NCI-H2029 (cell line): ENCODE measurements at regions not wholly inside any gene's neighbourhood (a gene's known extent, or its start where the extent isn't known, plus 50 kb on each side); places are given as distances from the start of the nearest gene placed in this dataset.
"Not testable (repeated sequence)": the region's sequence is repeated elsewhere in the genome, so short reads cannot be mapped to it uniquely, and the experiment has no call there.

Experiments
- DNase-seq: peaks from one replicate; lab custom pipeline; 2025; lab: John Stamatoyannopoulos, UW

DNA sequence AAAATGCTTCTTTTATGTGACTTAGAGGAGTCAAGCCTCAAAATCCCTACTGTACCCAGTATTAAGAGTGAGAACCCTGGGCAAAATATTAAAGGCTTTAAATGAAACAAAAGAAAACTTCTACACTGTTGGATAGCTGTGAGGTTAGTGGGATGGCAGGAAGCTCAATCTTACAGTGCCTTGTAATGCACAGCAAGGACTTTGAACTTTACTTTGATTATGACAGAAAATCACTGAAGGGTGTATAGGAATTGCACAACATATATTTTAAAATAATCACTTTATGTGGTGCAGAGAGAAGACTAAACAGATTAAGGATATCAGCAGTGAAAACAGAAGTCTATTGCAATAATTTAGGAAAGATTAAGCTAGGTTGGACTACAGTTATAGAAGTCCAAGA lies 1333.4 kb downstream of the ADGRL3 start:
- DNase-seq = no peak

DNA sequence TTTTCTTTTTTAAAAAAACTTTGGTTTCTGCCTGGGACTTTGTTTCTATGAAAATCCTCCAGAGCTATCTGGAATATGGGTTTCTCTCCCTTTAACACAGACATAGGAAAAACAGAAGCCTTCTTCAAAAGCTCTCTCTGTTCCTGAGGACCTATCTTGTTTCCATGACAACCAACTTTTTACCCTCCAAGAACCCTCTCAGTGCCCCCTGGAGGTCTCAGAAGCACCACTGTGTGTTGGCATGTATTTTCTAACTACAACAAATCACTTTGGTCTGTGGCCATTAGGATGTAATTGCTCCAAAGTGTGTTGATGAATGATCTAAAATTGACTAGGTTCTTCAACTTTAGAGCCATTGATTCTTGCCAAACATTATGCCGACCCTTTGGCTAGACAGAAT lies 1331.6 kb downstream of the ADGRL3 start:
- DNase-seq = no peak

DNA sequence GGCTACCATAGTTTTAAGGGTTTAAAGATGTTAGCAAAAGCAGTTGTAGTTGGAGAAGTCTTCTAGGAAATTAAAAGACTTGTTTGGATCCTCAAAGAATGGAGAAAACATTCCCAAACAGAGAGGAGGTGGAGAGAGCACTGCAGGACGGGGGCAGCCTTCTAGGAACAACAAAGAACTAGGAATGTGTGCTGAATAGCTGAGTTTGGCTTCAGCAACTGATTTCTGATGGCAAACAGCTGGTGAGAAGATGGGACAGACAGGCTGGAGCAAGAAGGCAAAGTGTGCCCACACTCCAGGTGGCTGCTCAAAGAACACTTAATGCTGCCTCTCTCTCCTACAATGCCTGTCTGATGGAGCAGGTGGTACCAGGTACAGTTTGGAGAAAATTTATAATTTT lies 1331.1 kb downstream of the ADGRL3 start:
- no peak for DNase-seq

DNA sequence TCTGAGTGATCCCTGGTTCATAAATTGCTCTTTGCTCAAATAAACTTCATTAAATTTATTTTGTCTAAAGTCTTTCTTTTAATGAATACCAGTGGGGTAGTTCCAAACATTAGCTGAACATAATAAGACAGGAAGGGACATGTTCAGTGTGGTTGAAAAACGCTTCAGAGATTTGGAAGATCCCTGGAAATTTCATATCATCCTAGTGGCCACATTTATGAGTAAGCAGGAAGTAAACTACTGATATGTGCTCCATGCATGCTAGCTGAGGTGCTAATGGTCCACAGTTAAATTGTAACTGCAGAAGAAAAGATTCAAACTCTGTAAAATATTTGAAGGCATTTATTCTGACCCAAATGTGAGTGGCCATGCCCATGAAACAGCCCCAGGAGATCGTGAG lies 1328.7 kb downstream of the ADGRL3 start:
- no peak for DNase-seq

DNA sequence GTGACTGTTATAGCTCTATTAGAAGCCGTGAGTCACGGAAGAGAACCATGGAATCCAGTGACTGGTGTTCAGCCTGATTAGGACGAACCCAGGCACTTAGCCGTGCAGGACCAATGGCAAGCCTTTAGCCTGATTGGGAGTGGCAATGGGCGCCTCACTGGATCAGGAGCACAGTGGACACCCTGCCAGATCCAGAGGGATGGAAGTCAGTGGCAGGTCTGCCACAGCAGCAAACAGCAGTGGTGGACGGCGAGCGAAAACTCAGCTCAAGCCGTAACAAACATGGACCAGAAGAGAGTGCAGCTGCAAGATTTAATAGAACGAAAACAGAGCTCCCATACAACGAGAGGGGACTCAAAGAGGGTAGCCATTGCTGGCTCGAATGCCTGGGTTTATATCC lies 1326.5 kb downstream of the ADGRL3 start:
- DNase-seq = no peak

DNA sequence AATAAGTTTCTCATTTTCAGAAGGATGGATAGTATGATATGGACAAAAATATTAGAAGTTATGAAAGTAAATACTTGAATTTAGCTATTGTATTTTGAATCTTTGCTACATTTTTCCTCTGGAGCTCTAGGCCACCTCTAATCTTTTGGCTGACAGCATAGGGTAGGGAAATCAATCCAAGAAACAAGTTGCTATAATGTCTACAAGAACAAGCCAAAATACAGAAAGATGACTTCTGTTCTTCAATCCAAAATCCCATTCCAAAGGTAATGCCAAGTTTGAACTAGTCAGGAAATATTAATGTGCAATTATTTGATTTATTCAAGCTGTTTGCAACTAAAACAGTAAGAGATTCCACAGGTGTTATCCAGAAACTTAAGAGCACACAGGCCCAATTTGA lies 1323.1 kb downstream of the ADGRL3 start:
- DNase-seq = no peak

DNA sequence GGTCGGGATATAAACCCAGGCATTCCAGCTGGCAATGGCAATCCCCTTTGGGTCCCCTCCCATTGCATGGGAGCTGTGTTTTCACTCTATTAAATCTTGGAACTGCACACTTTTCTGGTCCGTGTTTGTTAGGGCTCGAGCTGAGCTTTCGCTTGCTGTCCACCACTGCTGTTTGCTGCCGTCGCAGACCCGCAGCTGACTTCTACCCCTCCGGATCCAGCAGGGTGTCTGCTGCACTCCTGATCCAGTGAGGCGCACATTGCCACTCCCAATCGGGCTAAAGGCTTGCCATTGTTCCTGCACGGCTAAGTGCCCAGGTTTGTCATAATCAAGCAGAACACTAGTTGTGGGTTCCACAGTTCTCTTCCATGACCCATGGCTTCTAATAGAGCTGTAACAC lies 1322.1 kb downstream of the ADGRL3 start:
- no peak for DNase-seq

DNA sequence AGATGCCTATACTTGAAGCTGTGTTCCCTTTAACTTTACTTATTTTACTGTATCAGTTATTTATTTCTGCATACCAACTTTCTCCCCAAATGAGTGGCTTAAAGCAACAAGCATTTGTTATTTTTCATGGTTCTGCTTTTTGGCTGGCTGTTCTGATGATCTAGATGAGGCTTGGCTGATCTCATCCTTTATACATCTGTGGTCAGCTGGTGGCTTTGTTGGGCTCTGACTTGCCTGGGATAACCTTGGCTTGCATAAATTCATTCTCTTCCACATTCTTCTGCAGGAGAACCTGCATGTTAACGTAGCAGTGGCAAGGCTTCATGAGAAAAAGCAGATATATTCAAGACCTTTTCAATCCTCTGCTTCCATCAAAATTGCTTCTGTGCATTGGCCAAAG lies 1317.6 kb downstream of the ADGRL3 start:
- DNase-seq = no peak

DNA sequence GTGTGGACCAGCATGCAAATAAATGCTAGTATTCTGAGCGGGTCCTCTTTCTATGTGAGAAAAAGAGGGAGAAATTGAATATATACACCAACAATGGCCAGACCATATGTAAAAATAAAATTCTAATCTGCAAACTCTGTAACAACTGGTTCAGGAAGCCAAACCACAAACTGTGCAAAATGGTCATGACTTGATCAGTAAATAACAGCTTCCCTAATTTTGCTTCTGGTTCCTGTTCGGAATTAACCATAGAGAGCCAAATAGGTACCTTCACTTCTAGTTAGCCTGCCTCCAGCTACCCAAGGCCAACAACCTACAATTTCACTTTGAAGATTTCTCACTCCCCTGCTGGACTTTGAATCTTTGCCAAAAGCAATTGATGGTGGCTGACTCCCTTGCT lies 1313.2 kb downstream of the ADGRL3 start:
- DNase-seq = no peak

DNA sequence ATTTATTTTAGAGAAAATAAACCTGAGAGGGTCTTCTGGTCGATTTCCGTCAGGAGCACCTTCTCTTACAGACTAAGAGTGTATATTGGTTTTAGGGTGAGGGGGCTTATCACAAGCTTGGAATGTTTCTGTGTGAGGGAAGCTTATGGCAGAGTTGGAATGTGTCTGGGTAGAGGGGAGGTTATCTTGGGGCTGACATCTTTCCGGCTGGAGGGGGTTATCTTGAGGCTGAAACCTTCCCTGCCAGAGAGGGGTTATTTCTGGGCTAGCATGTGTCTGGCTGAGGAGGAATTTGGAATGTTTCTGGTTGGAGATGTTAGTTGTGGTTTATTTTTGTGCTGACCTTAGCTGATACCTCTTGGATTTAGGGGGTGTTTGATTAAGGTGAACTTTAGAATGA lies 1312.1 kb downstream of the ADGRL3 start:
- no peak for DNase-seq

DNA sequence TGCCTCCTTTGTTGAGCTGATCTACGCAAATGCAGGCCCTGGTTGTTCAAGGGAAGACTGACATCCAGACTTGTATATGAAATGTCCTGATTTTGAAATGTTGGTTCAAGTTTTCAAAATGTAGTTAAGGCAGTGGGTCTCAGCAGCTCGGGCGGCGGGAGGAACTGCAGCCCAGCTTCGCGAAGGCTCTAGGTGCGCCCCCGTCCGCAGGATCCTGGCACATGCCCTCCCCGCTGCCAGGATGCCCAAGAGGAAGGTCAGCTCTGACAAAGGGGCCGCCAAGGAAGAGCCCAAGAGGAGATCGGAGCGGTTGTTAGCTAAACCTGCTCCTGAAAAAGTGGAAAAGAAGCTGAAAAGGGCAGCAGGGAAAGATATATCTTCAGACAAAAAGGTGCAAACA lies 1310.1 kb downstream of the ADGRL3 start:
- DNase-seq = no peak

DNA sequence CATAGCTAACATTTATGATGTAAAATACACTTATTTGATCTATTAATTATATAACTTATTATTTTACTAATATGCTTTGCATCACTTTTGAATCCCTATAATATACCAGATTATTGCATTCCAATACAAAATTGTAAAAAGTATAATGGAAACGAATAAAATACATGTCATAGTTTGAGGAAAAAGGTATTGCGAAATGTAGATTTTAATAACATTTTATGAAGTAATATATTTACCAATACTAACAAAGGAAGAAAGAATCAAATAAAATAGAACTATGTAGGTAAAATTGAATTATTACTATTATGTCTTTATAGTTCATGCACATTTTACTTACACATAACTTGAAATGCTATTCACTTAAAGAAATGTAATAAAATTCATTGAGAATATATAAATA lies 1300.2 kb downstream of the ADGRL3 start:
- no peak for DNase-seq

DNA sequence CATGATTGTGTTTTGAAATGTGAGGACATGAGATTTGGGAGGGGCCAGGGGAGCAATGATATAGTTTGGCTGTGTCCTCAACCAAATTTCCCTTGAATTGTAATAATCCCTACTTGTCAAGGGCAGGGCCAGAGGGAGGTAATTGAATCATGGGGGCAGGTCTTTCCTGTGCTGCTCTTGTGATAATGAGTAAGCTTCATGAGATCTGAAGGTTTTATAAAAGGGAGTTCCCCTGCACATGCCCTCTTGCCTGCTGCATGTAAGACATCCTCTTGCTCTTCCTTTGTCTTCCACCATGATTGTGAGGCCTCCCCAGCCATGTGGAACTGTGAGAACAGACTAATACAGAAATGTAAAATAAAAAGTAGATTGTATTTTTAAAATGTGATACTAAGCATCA lies 1294.9 kb downstream of the ADGRL3 start:
- DNase-seq = no peak

DNA sequence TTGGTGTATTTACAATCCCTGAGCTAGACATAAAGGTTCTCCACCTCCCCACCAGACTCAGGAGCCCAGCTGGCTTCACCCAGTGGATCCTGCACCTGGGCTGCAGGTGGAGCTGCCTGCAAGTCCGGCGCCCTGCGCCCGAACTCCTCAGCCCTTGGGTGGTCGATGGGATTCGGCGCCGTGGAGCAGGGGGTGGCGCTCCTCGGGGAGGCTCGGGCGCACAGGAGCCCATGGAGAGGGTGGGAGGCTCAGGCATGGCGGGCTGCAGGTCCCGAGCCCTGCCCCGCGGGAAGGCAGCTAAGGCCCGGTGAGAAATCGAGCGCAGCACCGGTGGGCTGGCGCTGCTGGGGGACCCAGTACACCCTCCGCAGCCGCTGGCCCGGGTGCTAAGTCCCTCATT lies 1291.6 kb downstream of the ADGRL3 start:
- not testable (repeated sequence) for DNase-seq

DNA sequence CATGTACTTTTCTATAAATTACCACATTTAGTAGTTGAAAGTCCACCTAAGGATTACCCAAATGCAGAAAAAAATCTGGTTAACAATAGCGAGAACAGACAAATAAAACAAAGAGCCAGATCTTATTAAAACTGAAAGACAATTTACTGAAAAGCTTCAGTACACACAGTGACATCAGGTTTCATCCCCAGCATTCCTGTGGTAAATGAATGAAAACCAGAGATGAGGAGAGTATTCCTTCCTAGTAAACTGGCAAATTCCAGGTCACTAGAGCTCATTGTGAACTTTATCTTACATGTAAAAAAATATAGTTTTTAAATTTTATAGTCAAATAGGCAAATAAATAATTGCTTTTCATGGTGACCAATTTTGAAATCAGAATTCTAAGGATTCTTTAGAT lies 1290.5 kb downstream of the ADGRL3 start:
- no peak for DNase-seq

DNA sequence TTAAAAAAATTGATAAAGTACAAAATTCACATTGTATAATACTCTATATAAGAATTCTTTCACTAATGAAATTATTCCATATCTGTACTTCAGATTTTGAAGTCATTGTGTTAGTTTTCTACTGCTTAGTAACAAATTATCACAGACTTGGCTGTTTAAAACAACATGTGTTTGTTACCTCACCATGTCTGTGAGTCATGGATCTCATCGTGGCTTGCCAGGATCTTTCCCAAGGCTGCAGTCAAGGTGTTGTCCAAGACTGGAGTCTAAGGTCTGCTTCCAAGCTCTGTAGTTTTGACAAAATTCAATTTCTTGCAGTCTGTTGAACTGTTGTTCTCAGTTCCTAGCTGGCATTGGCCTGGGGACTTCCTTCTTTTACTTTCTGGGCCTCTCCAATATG lies 1286.9 kb downstream of the ADGRL3 start:
- DNase-seq = no peak

DNA sequence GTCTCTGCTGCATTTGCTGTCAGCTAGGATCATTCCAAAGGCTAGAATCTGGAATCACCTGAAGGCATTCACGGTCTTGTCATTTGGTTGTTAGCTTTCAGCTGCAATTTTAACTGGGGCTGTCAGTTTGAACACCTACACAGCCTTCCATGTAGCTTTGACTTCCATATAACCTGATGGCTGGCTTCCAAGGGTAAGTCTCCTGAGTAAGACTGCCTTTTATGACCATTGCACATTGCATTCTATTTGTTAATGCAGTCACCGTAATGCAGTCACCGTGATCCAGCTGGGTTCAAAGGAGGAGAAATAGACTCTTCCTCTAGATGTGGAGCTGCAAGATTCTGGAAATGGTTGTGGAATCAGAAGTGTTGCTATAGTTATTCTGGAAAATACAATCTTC lies 1284.2 kb downstream of the ADGRL3 start:
- no peak for DNase-seq

DNA sequence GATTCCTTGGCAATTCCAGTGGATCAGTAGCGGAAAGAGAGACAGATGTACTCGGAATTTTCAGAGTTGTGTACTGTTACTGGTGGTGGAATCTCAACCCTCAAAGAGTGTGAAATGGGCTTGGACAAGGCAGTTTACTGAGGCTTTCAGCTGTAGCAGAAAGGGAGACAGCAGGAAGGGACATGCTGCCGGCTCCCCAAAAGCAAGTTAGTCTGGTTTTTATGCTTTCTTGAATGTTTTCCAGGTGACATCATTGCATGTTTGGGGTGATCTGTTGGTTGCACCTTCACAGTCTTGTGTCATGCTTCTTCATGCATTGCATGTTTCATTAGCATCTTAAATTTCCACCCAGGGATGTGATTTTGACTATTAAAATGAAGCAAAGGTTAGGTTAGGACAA lies 1282.2 kb downstream of the ADGRL3 start:
- DNase-seq = no peak

DNA sequence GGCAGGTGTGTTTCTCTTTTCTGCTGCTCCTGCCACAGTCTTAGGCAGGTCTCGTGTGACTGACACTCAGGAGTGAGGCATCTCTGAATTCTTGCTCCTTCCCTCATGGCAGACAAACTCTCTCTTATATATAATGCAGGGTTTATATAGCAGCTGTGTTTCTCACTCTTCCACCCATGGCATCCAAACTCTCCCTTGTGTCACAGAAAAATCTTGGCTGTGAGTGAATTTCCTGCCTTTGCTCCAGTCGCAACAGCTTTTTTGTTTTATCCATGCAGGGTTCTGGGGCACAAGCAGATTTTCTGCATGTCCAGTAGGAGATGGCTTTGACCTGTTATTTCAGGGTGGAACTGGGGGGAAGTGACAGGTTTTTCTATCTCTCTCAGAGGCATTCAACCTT lies 1275.5 kb downstream of the ADGRL3 start:
- DNase-seq = no peak

DNA sequence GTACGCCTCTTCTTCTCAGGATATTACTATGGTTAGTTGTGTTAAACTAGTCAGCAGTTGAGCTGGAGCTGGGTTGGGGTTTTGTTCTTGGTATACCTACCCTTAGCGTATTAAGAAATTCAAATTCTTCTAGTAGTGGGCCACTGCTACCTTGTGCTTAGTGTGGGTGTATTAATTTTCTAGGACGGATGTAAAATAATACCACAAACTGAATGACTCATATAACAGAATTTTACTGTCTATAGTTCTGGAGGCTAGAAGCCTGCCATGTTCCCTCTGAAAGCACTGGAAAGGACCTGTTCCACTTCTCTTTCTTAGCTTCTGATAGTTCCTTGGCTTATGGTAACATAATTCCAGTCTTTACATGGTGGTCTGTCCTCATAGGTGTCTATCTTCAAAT lies 1274.7 kb downstream of the ADGRL3 start:
- DNase-seq = no peak

DNA sequence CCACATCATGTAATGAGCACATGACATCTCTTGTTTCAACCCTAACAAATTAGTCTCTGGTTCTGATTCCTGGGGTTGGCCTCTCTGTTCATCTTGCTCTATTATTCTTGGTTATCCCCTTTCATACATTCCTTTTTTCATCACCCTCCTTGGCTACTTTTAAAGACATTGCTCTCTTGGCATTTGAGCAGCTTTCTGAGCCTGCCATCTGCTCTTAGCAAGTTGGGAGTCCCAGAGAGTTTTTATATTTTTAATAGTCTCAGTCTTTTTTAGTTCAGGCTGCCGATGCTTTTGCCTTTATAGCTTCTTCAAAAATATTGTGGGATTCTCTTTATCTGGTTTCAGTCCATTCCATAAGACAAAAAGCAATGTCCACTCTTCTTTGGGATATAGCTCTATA lies 1270.9 kb downstream of the ADGRL3 start:
- no peak for DNase-seq

DNA sequence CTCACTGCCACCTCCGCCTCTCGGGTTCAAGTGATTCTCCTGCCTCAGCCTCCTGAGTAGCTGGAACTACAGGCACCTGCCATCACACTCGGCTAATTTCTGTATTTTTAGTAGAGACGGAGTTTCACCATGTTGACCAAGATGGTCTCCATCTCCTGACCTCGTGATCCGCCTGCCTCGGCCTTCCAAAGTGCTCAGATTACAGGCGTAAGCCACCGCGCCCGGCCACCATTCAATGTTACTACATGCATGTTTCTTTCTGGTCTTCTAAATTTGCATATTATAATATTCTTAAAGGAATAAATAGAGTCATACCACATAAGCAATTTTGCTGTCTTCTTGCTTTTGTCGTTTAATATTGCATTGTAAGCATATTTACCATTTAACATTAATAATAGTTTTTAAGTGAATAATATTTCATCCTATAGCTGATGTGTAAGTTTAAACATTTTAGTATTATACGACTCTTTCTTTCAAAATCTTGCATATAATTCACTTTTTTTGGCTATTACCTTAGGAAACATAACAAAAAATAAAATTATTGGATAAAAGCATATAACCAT lies 1270.4 kb downstream of the ADGRL3 start:
- no peak for DNase-seq

DNA sequence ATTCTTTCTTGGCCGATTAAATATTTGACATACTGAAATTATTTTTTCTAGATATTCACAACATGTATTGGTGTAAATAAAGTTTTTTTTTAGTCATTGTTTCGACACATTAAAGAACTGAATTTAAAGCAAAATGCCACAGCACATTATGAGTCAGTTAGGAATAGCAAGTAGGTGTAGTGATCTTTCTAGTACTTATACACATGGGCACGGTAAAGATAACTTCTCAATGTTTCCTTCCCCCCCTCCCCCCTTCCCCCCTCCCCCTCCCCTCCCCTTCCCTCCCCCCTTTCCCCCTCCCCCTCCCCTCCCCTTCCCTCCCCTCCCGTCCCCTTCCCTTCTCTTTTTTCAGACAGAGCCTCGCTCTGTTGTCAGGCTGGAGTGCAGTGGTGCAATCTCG lies 1269.9 kb downstream of the ADGRL3 start:
- DNase-seq = no peak

DNA sequence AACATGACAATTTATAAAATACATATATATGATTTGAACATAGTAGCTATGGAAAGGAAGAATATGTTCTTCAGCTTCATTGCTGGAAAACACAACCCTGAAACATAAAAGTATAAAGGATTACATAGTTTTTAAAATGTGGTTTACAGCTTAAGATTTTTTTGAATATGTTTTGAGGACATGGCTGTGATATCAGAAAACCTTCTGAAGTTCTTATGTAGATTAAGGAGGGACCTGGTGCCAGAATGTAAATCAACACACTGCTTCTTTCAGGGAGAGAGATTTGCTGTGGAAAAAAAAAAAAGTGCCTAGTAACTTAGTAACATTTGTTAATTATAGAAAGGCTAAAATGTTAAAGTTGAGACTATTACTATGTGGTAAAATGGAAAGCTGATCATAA lies 1261.8 kb downstream of the ADGRL3 start:
- no peak for DNase-seq

DNA sequence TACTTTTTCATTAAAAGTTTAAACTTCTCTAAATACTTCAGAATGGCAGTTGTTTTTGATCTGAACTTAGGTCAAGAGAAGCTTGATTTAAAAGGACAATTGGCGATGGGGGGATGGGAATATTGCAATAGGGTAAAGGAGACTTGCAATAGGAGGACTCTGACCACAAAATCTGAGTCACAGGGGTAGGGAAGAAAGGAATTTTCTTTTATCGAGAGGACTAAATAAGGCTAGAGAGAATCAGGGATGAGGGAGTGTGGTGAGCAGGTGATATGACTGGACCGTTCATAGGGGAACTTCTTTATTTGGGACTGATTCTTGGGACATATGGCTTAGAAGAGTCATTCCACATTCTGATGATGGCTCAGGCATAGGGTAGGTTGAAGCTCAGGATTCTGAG lies 1260.2 kb downstream of the ADGRL3 start:
- no peak for DNase-seq
